Central memory CD8-positive, alpha-beta T cell (primary cell): ENCODE measurements at regions not wholly inside any gene's neighbourhood (a gene's known extent, or its start where the extent isn't known, plus 50 kb on each side); places are given as distances from the start of the nearest gene placed in this dataset.

ENCODE experiments used
- ATAC-seq: fragments of 150-1000 bp; cut with Tn5 transposase; replicated peaks from 2 replicates; pipeline ENCODE4 v1.10.0; 2022; ENCODE audit warnings: mild to moderate bottlenecking, moderate FRiP score, moderate number of reproducible peaks; ENCODE audit not compliant: poor library complexity, severe bottlenecking; ENCODE audit errors: extremely low read depth
- DNase-seq, 2 donors: peaks; one replicate each; pipeline ENCODE4 v3.0.0; 2021; ENCODE audit warnings: low spot score in 2 of 2
- H3K27ac Mint-ChIP-seq: one replicate; pipeline ENCODE4 v1.8.0; 2022; ENCODE audit warnings: low read depth, mild to moderate bottlenecking, moderate library complexity, mixed read lengths
- H3K27me3 Mint-ChIP-seq: one replicate; pipeline ENCODE4 v1.8.0; 2022; ENCODE audit warnings: mixed read lengths
- H3K36me3 Mint-ChIP-seq: one replicate; pipeline ENCODE4 v1.8.0; 2022; ENCODE audit warnings: mild to moderate bottlenecking, moderate library complexity, mixed read lengths; ENCODE audit not compliant: insufficient read depth
- H3K4me1 Mint-ChIP-seq: one replicate; pipeline ENCODE4 v1.8.0; 2022; ENCODE audit warnings: mixed read lengths
- H3K4me3 Mint-ChIP-seq: one replicate; pipeline ENCODE4 v1.8.0; 2022; ENCODE audit warnings: mild to moderate bottlenecking, moderate library complexity, mixed read lengths
- H3K9me3 Mint-ChIP-seq: one replicate; pipeline ENCODE4 v1.8.0; 2022; ENCODE audit warnings: mixed read lengths

- no peak for DNase-seq
- Mint-ChIP-seq H3K4me1 (no peaks in the 10 kb centered on the region), H3K4me3 (no peak overlapping the region), H3K36me3 (no peaks in the 10 kb centered on the region), H3K9me3 (no peaks in the 10 kb centered on the region), H3K27ac (no peak overlapping the region), H3K27me3 (no peaks in the 10 kb centered on the region)
- ATAC-seq, result no peak
These were observed 550.3 kb upstream of the JARID2 start for GRCh38 chr6:14695579-14695978.

- no peak for ATAC-seq
- no peaks in the 10 kb centered on the region for H3K36me3 Mint-ChIP-seq
- H3K4me3 Mint-ChIP-seq, result no peak overlapping the region
- no peaks in the 10 kb centered on the region for H3K27me3 Mint-ChIP-seq
- H3K4me1 Mint-ChIP-seq, result no peaks in the 10 kb centered on the region
- DNase-seq, result no peak
- H3K9me3 Mint-ChIP-seq, result no peaks in the 10 kb centered on the region
- H3K27ac Mint-ChIP-seq, result no peak overlapping the region
These were observed 549.5 kb upstream of the JARID2 start for GRCh38 chr6:14696367-14696766.

GRCh38 chr6:14697427-14697826 is 548.4 kb upstream of the JARID2 start:
- H3K4me3 Mint-ChIP-seq, result no peak overlapping the region
- H3K36me3 Mint-ChIP-seq, result no peaks in the 10 kb centered on the region
- H3K27ac Mint-ChIP-seq, result no peak overlapping the region
- ATAC-seq (no peak), DNase-seq (no peak)
- no peaks in the 10 kb centered on the region for H3K9me3 Mint-ChIP-seq
- no peaks in the 10 kb centered on the region for H3K4me1 Mint-ChIP-seq
- H3K27me3 Mint-ChIP-seq, result no peaks in the 10 kb centered on the region

- no peak overlapping the region for H3K27ac Mint-ChIP-seq
- H3K27me3 Mint-ChIP-seq, result no peaks in the 10 kb centered on the region
- ATAC-seq (no peak), DNase-seq (no peak)
- no peaks in the 10 kb centered on the region for H3K36me3 Mint-ChIP-seq
- no peaks in the 10 kb centered on the region for H3K4me1 Mint-ChIP-seq
- no peaks in the 10 kb centered on the region for H3K9me3 Mint-ChIP-seq
- H3K4me3 Mint-ChIP-seq, result no peak overlapping the region
These were observed 545.9 kb upstream of the JARID2 start for GRCh38 chr6:14699803-14700601.

GRCh38 chr6:14701946-14702345 is 543.9 kb upstream of the JARID2 start:
- H3K27ac Mint-ChIP-seq, result no peak overlapping the region
- no peaks in the 10 kb centered on the region for H3K27me3 Mint-ChIP-seq
- H3K36me3 Mint-ChIP-seq, result peaks cover 2% of the 10 kb centered on the region
- no peaks in the 10 kb centered on the region for H3K4me1 Mint-ChIP-seq
- ATAC-seq, result no peak
- H3K9me3 Mint-ChIP-seq, result no peaks in the 10 kb centered on the region
- H3K4me3 Mint-ChIP-seq, result no peak overlapping the region
- no peak for DNase-seq

GRCh38 chr6:14702678-14703077 is 543.2 kb upstream of the JARID2 start:
- Mint-ChIP-seq H3K4me1 (no peaks in the 10 kb centered on the region), H3K4me3 (no peak overlapping the region), H3K27me3 (no peaks in the 10 kb centered on the region), H3K36me3 (peaks cover 2% of the 10 kb centered on the region), H3K27ac (no peak overlapping the region), H3K9me3 (no peaks in the 10 kb centered on the region)
- DNase-seq (no peak), ATAC-seq (no peak)

GRCh38 chr6:14703586-14703985 is 542.3 kb upstream of the JARID2 start:
- Mint-ChIP-seq H3K27me3 (no peaks in the 10 kb centered on the region), H3K27ac (no peak overlapping the region), H3K36me3 (peaks cover 2% of the 10 kb centered on the region), H3K9me3 (no peaks in the 10 kb centered on the region), H3K4me3 (no peak overlapping the region), H3K4me1 (no peaks in the 10 kb centered on the region)
- ATAC-seq, result no peak
- DNase-seq, result no peak

GRCh38 chr6:14704383-14705271 is 541.2 kb upstream of the JARID2 start:
- DNase-seq (no peak), ATAC-seq (no peak)
- Mint-ChIP-seq H3K36me3 (peaks cover 2% of the 10 kb centered on the region), H3K27me3 (no peaks in the 10 kb centered on the region), H3K4me3 (no peak overlapping the region), H3K9me3 (no peaks in the 10 kb centered on the region), H3K27ac (no peak overlapping the region), H3K4me1 (no peaks in the 10 kb centered on the region)

- Mint-ChIP-seq H3K9me3 (no peaks in the 10 kb centered on the region), H3K27me3 (no peaks in the 10 kb centered on the region), H3K4me3 (no peak overlapping the region), H3K36me3 (peaks cover 4% of the 10 kb centered on the region), H3K27ac (no peak overlapping the region), H3K4me1 (peaks cover under 1% of the 10 kb centered on the region)
- ATAC-seq, result no peak
- DNase-seq, result no peak
These were observed 540.0 kb upstream of the JARID2 start for GRCh38 chr6:14705841-14706377.

- H3K9me3 Mint-ChIP-seq, result no peaks in the 10 kb centered on the region
- no peak overlapping the region for H3K4me3 Mint-ChIP-seq
- ATAC-seq (no peak), DNase-seq (no peak)
- peaks cover 6% of the 10 kb centered on the region for H3K36me3 Mint-ChIP-seq
- peaks cover 6% of the 10 kb centered on the region for H3K4me1 Mint-ChIP-seq
- H3K27me3 Mint-ChIP-seq, result no peaks in the 10 kb centered on the region
- H3K27ac Mint-ChIP-seq, result no peak overlapping the region
These were observed 539.4 kb upstream of the JARID2 start for GRCh38 chr6:14706378-14706929.

- ATAC-seq, result no peak
- no peak for DNase-seq
- H3K36me3 Mint-ChIP-seq, result peaks cover 6% of the 10 kb centered on the region
- H3K4me3 Mint-ChIP-seq, result no peak overlapping the region
- no peak overlapping the region for H3K27ac Mint-ChIP-seq
- H3K9me3 Mint-ChIP-seq, result no peaks in the 10 kb centered on the region
- no peaks in the 10 kb centered on the region for H3K27me3 Mint-ChIP-seq
- peaks cover 6% of the 10 kb centered on the region for H3K4me1 Mint-ChIP-seq
These were observed 538.6 kb upstream of the JARID2 start for GRCh38 chr6:14707276-14707675.

GRCh38 chr6:14707971-14708465 is 537.9 kb upstream of the JARID2 start:
- Mint-ChIP-seq H3K4me1 (peaks cover 6% of the 10 kb centered on the region), H3K4me3 (no peak overlapping the region), H3K27ac (no peak overlapping the region), H3K9me3 (no peaks in the 10 kb centered on the region), H3K36me3 (peaks cover 6% of the 10 kb centered on the region), H3K27me3 (no peaks in the 10 kb centered on the region)
- ATAC-seq, result no peak
- DNase-seq, result no peak
